Cardiac muscle cell (in vitro differentiated cells and primary cell): ENCODE measurements at regions not wholly inside any gene's neighbourhood (a gene's known extent, or its start where the extent isn't known, plus 50 kb on each side); places are given as distances from the start of the nearest gene placed in this dataset.

Source experiments
- DNase-seq, 2 donors: peaks; one replicate each; pipeline versions ENCODE4 v3.0.0 to v3.0.0-alpha.2; 2010 to 2017; ENCODE audit warnings: low read depth in 1 of 2, low spot score in 1 of 2
- H3K27ac ChIP-seq: fragments of 200-600 bp; sonication (generic); 2 replicates; pipeline ENCODE4 v1.5.1; 2016
- H3K27me3 ChIP-seq: fragments of 200-600 bp; sonication (generic); 2 replicates; pipeline ENCODE4 v1.6.0; 2016; ENCODE audit warnings: control low read depth
- H3K36me3 ChIP-seq: fragments of 200-600 bp; sonication (generic); 2 replicates; pipeline ENCODE4 v1.5.1; 2016; ENCODE audit warnings: control low read depth
- H3K4me1 ChIP-seq: fragments of 200-600 bp; sonication (generic); 2 replicates; pipeline ENCODE4 v1.8.1; 2017; ENCODE audit warnings: low read depth, mild to moderate bottlenecking, mixed run types
- H3K4me3 ChIP-seq: fragments of 200-600 bp; sonication (generic); 2 replicates; pipeline ENCODE4 v1.5.1; 2016; ENCODE audit warnings: mild to moderate bottlenecking
- H3K9me3 ChIP-seq: fragments of 200-600 bp; sonication (generic); 2 replicates; pipeline ENCODE4 v1.5.1; 2017; ENCODE audit warnings: low read depth, mild to moderate bottlenecking, control low read depth
- TF ChIP-seq, protein P1 (sequence below): IDR thresholded peaks from 2 replicates; pipeline ENCODE4 v1.5.1; 2012; ENCODE audit warnings: low read depth, mild to moderate bottlenecking, low read length

DNA sequence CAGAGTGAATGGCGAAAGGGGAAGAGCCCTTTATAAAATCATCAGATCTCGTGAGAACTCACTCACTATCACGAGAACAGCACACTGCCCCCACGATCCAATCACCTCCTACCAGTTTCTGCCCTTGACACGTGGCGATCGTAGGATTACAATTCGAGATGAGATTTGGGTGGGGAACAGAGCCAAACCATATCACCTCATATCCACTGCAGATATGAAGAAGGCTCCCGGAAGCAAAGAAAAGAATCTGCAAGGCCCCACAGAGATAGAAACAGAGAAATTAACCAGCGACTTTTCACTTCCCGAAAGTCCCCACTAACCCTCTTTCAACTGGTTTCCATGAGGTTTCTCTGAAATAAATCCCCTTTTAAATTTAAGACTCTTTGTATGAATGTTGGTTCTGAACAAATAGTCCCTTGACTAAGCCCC, 86.2 kb upstream of the IRF2BP2 start:
- H3K36me3 ChIP-seq, result no peaks in the 10 kb centered on the region
- no peak overlapping the region for H3K4me3 ChIP-seq
- TF ChIP-seq, protein P1, sequence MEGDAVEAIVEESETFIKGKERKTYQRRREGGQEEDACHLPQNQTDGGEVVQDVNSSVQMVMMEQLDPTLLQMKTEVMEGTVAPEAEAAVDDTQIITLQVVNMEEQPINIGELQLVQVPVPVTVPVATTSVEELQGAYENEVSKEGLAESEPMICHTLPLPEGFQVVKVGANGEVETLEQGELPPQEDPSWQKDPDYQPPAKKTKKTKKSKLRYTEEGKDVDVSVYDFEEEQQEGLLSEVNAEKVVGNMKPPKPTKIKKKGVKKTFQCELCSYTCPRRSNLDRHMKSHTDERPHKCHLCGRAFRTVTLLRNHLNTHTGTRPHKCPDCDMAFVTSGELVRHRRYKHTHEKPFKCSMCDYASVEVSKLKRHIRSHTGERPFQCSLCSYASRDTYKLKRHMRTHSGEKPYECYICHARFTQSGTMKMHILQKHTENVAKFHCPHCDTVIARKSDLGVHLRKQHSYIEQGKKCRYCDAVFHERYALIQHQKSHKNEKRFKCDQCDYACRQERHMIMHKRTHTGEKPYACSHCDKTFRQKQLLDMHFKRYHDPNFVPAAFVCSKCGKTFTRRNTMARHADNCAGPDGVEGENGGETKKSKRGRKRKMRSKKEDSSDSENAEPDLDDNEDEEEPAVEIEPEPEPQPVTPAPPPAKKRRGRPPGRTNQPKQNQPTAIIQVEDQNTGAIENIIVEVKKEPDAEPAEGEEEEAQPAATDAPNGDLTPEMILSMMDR, result no peak
- no peaks in the 10 kb centered on the region for H3K9me3 ChIP-seq
- no peak overlapping the region for H3K27ac ChIP-seq
- peaks cover 13% of the 10 kb centered on the region for H3K4me1 ChIP-seq
- H3K27me3 ChIP-seq, result no peaks in the 10 kb centered on the region
- DNase-seq, result no peak

DNA sequence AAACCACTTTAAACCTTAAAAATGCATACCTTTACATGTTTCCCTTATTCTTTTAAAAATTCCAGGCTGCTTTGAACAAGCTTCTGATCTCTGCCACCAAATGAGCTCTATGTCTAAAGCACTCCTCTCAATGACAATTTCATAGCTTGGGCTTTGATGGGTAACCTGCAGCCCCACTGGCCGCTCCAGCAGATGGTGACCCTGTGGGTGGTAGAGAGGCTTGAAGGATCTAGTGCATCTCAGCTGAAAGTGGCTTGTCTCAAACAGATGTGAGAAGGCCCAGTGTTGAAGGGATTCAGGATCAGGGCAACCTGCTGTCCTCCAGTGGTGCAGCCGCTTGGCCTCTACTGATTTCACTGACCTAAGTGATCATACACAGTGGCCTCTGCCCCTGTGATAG, 84.7 kb upstream of the IRF2BP2 start:
- H3K36me3 ChIP-seq, result no peaks in the 10 kb centered on the region
- no peak for DNase-seq
- TF ChIP-seq, protein P1, result no peak
- H3K4me3 ChIP-seq, result no peak overlapping the region
- no peaks in the 10 kb centered on the region for H3K27me3 ChIP-seq
- no peaks in the 10 kb centered on the region for H3K9me3 ChIP-seq
- H3K27ac ChIP-seq, result no peak overlapping the region
- peaks cover 4% of the 10 kb centered on the region for H3K4me1 ChIP-seq

DNA sequence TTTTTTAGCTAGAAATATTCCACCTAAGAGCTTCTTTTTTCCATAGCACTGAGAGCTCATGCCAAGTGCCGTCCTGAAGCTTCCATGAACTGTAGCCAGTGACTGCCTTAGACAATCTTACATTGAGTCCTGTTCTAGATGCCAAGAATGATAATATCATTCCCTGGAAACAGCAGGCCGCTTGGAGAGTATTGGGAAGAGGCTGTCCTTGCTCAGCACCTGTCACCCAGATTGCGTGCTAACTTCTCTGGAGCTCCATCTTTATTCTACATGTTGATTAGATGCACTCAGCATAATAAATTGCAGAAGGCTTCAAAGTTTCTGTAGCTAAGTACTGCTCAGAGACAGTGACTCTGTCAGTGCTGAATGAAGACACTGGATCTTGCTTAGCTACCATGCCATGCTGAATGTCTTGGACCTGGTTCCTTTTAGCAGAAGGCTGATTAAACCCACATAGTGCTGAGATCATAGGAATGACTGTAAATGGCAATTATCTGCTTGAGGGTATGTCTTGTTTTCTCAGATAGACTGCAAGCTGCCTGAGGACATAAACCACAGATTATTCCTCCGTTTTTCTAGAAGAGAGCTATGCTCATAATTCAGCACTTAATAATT, 83.1 kb upstream of the IRF2BP2 start:
- Histone ChIP-seq H3K9me3 (no peaks in the 10 kb centered on the region), H3K27ac (no peak overlapping the region), H3K4me1 (no peaks in the 10 kb centered on the region), H3K36me3 (no peaks in the 10 kb centered on the region), H3K4me3 (no peak overlapping the region), H3K27me3 (no peaks in the 10 kb centered on the region)
- TF ChIP-seq, protein P1, result no peak
- DNase-seq, result no peak

DNA sequence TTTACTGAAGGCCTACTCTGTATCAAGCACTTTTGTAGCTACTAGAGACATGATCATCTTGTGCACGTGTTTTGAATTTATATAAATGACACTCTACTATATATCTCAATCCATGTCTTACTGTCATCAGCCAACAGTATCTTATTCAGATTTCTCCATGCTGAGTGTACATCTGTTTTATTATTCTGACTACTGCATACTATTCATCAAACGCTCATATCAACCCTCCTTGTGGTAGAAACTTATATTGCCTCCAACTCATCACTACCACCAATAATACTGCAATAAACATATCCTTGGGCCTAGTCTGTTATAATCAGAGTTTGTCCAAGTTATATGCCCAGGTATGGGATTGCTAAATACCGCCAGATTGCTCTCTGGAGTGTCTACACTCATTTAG, 81.6 kb upstream of the IRF2BP2 start:
- no peak for DNase-seq
- H3K27ac ChIP-seq, result no peak overlapping the region
- H3K4me3 ChIP-seq, result no peak overlapping the region
- no peaks in the 10 kb centered on the region for H3K27me3 ChIP-seq
- TF ChIP-seq, protein P1, result peak; percentile 23
- H3K36me3 ChIP-seq, result no peaks in the 10 kb centered on the region
- H3K9me3 ChIP-seq, result no peaks in the 10 kb centered on the region
- H3K4me1 ChIP-seq, result no peaks in the 10 kb centered on the region

DNA sequence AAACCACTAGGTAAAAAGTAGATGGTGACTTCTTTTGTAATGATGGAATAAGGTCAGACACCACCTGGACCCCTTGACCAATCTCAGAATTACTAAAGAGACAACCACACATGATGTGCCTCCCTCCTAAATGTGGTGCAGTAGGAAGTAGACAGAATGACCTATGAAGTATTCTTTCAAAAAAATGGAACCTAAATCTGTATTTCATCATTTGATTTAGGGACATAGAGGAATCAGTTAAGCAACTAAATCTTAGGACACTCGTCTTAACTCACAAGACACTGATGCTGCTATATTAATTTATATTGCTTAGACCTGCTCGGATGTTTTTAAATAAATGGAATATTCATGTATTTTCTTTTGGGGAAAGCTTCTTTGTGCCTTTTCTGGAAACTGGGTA, 80.9 kb upstream of the IRF2BP2 start:
- Histone ChIP-seq H3K4me3 (no peak overlapping the region), H3K9me3 (no peaks in the 10 kb centered on the region), H3K36me3 (no peaks in the 10 kb centered on the region), H3K27me3 (no peaks in the 10 kb centered on the region), H3K27ac (no peak overlapping the region), H3K4me1 (no peaks in the 10 kb centered on the region)
- DNase-seq, result no peak
- TF ChIP-seq, protein P1, result no peak
